ENCODE measurements at regions not wholly inside any gene's neighbourhood (a gene's known extent, or its start where the extent isn't known, plus 50 kb on each side); places are given as distances from the start of the nearest gene placed in this dataset.

GRCh38 chr16:85537331-85537788, 75.8 kb upstream of the GSE1 start:
- H3K27me3 ChIP-seq (ENCODE audit: control insufficient read depth, insufficient read depth, low read length) = no peaks in the 10 kb centered on the region
- ATAC-seq (ENCODE audit: low read depth) = no peak
- peaks cover 7% of the 10 kb centered on the region; the same call in 1 of the 2 replicates for H3K4me1 ChIP-seq (ENCODE audit: control insufficient read depth, insufficient read depth, low read length)
- H3K9me1 ChIP-seq (ENCODE audit: insufficient read depth, low read length) = peaks cover 12% of the 10 kb centered on the region; the same call in 1 of the 2 replicates
- no peak overlapping the region for H3K27ac ChIP-seq (ENCODE audit: insufficient read depth, low read length)
- DNase-seq = no peak
- H3K18ac ChIP-seq (ENCODE audit: low read depth, low read length) = no peak overlapping the region
- H3K79me1 ChIP-seq (ENCODE audit: low read depth in 1 of 2, low read length in 2 of 2) = peaks cover 10 to 42% of the 10 kb centered on the region in 2 experiments
- H3K9me3 ChIP-seq (ENCODE audit: control insufficient read depth, insufficient read depth, low read length) = peaks cover 11% of the 10 kb centered on the region
- H2BK120ac ChIP-seq (ENCODE audit: low read depth, low read length) = no peak overlapping the region
- TF ChIP-seq RCOR1 (IDR thresholded peaks at IDR 0.05; ENCODE audit: insufficient replicate concordance, low read length) = no peak
- no peak for TF ChIP-seq CHD1 (IDR thresholded peaks at IDR 0.05; ENCODE audit: low read depth, low read length)
- no peak for TF ChIP-seq POLR2A (IDR thresholded peaks at IDR 0.05; ENCODE audit: low read depth, low read length)
- TF ChIP-seq FOS (IDR thresholded peaks at IDR 0.05; ENCODE audit: low read depth, low read length) = no peak
- no peak for TF ChIP-seq RAD21 (IDR thresholded peaks at IDR 0.05; ENCODE audit: low read length)
- no peak for TF ChIP-seq MAZ (IDR thresholded peaks at IDR 0.05; ENCODE audit: borderline replicate concordance, low read depth, low read length)
- TF ChIP-seq CEBPB (IDR thresholded peaks at IDR 0.05; ENCODE audit: low read depth, low read length) = no peak
- no peak for TF ChIP-seq RFX5 (IDR thresholded peaks at IDR 0.05; ENCODE audit: low read depth, low read length)
- no peak for TF ChIP-seq MAFK (IDR thresholded peaks at IDR 0.05; ENCODE audit: low read depth, low read length)
- no peak for TF ChIP-seq NFE2L2 (IDR thresholded peaks at IDR 0.05; ENCODE audit: low read depth, low read length)
- no peak for TF ChIP-seq USF2 (IDR thresholded peaks at IDR 0.05; ENCODE audit: low read depth, low read length)
- TF ChIP-seq ELK1 (IDR thresholded peaks at IDR 0.05; ENCODE audit: borderline replicate concordance, low read depth, low read length) = no peak
- TF ChIP-seq CTCF (conservative IDR thresholded peaks at IDR 0.05; ENCODE audit: low read depth, low read length) = no peak
- no peak for TF ChIP-seq BHLHE40 (IDR thresholded peaks at IDR 0.05; ENCODE audit: low read depth, low read length)
- TF ChIP-seq SMC3 (IDR thresholded peaks at IDR 0.05; ENCODE audit: low read depth, low read length) = no peak
- TF ChIP-seq MXI1 (IDR thresholded peaks at IDR 0.05; ENCODE audit: borderline replicate concordance, low read depth, low read length) = no peak
- dilution Hi-C loops (cut with HindIII; ENCODE audit: low sequenced_read_pairs, unreplicated experiment) (no loop called here), in situ Hi-C loops (cut with MboI; ENCODE audit: low sequenced_read_pairs) (no loop called here), intact Hi-C loops (cut with micrococcal nuclease) (no loop called here)
- no peak overlapping the region for H3K56ac ChIP-seq (ENCODE audit: extremely low read depth, insufficient read depth, low read length)
- no peak overlapping the region for H3K4me3 ChIP-seq (ENCODE audit: insufficient read depth, low read depth, low read length)
- H4K8ac ChIP-seq (ENCODE audit: low read depth in 2 of 2, low read length in 2 of 2) = no peak overlapping the region
- no peak overlapping the region for H3K4me2 ChIP-seq (ENCODE audit: low read depth, low read length)
- H4K20me1 ChIP-seq (ENCODE audit: insufficient read depth, low read length) = peaks cover 21% of the 10 kb centered on the region
- H2BK5ac ChIP-seq (ENCODE audit: low read depth, low read length, poor library complexity, severe bottlenecking) = no peak overlapping the region
- WGBS, 2 experiments (ENCODE audit: extremely low coverage in 2 of 2, insufficient read length in 1 of 2) = 96% methylated on average over 9 of the region's 16 CpGs; no CpG with 5 or more reads in 1 of the 2 experiments
- no peak overlapping the region for H3K9ac ChIP-seq (ENCODE audit: low read depth, low read length)
- no peak overlapping the region for H2AFZ ChIP-seq (replicated peaks; ENCODE audit: low read length, poor library complexity)
- BruUV-seq (replicated peaks) = no TSS peak
- H2AK9ac ChIP-seq (replicated peaks; ENCODE audit: low read depth, low read length, poor library complexity) = no peak overlapping the region
- no peak overlapping the region for H3K14ac ChIP-seq (replicated peaks; ENCODE audit: low read depth, low read length)
- H3K36me3 ChIP-seq (ENCODE audit: control insufficient read depth, insufficient read depth, low read length) = peaks cover 4% of the 10 kb centered on the region; the same call in 1 of the 2 replicates
- no peak overlapping the region for H4K91ac ChIP-seq (ENCODE audit: insufficient read depth, low read depth, low read length)
- no peak overlapping the region for H2BK15ac ChIP-seq (ENCODE audit: low read depth, low read length)
- H3K4ac ChIP-seq (ENCODE audit: low read depth, low read length) = no peak overlapping the region
- POLR2A ChIA-PET (ENCODE audit: unreplicated experiment) = no interaction called here
- no peak overlapping the region for H4K5ac ChIP-seq (ENCODE audit: low read depth, low read length)
- H3K23ac ChIP-seq (ENCODE audit: low read depth, low read length) = no peak overlapping the region
- H2AK5ac ChIP-seq (ENCODE audit: low read depth, low read length) = no peak overlapping the region
- H2BK20ac ChIP-seq (ENCODE audit: low read depth, low read length) = no peak overlapping the region
- CTCF ChIA-PET = no interaction called here

Data from IMR-90 (cell line).